ENCODE measurements at regions not wholly inside any gene's neighbourhood (a gene's known extent, or its start where the extent isn't known, plus 50 kb on each side); places are given as distances from the start of the nearest gene placed in this dataset.

DNA sequence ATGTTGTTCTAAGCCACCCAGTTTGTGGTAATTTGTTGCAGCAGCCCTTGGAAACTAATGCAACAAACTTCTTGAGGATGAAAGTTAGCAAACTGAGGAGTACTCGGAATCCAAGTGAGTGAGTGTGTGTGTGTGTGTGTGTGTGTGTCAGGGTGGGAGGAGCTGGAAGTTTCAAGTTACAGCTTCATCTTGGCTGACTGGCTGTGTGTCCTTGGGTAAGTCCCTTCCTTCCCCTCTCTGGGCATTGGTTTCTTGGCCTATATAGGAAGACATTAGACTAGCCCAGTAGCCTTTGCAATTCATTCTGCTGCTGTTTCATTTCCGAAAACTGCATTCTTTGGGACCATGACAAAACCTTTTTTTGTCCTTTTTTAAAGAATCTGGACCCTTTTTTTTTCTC lies 157.2 kb downstream of the MELK start:
- Histone ChIP-seq H4K5ac (ENCODE audit: insufficient read length, low read depth, low read length) (no peak overlapping the region), H3K79me1 (ENCODE audit: low read depth, low read length) (no peaks in the 10 kb centered on the region), H3K27me3 (replicated peaks in 1 of 4; ENCODE audit: control insufficient read depth in 3 of 4, extremely low read depth in 1 of 4, insufficient read depth in 3 of 4, low read length in 3 of 4) (no peaks in the 10 kb centered on the region), H3K9me3 (ENCODE audit: insufficient read depth in 2 of 2, low read depth in 1 of 2, low read length in 1 of 2) (no peaks in the 10 kb centered on the region), H2BK12ac (ENCODE audit: low read depth, low read length) (no peak overlapping the region), H3K27ac (ENCODE audit: low read depth, low read length) (no peak overlapping the region), H3K4me2 (ENCODE audit: insufficient read depth in 1 of 2, low read depth in 2 of 2, low read length in 2 of 2) (no peak overlapping the region), H3K14ac (ENCODE audit: insufficient read length) (no peak overlapping the region), H3K23me2 (ENCODE audit: low read depth, low read length) (no peaks in the 10 kb centered on the region; the same call in 1 of the 2 replicates), H3K4me3 (ENCODE audit: extremely low read depth in 1 of 4, insufficient read depth in 2 of 4, low read depth in 3 of 4, low read length in 4 of 4) (no peak overlapping the region), H4K8ac (ENCODE audit: extremely low read depth, insufficient read depth, low read length) (no peak overlapping the region), H3K9ac (replicated peaks in 1 of 4; ENCODE audit: extremely low read depth in 1 of 4, low read depth in 3 of 4, low read length in 3 of 4) (no peak overlapping the region), H4K91ac (replicated peaks; ENCODE audit: insufficient read length, low read length) (no peak overlapping the region), H3K18ac (ENCODE audit: extremely low read depth, low read length) (no peak overlapping the region), H2BK5ac (ENCODE audit: low read depth, low read length) (no peak overlapping the region), H3K79me2 (ENCODE audit: control insufficient read depth in 1 of 2, insufficient read depth in 2 of 2, low read length in 2 of 2) (no peaks in the 10 kb centered on the region), H3K56ac (replicated peaks; ENCODE audit: insufficient read length, low read depth, low read length) (no peak overlapping the region), H3K23ac (ENCODE audit: insufficient read length) (no peak overlapping the region), H3K4me1 (replicated peaks in 1 of 4; ENCODE audit: control insufficient read depth in 3 of 4, insufficient read depth in 4 of 4, low read length in 3 of 4) (peaks cover 2 to 13% (median 4%) of the 10 kb centered on the region in 4 experiments; a peak in 6 of 7 replicates), H2BK20ac (ENCODE audit: low read length) (no peak overlapping the region), H2BK15ac (ENCODE audit: low read length) (no peak overlapping the region), H4K20me1 (replicated peaks in 1 of 2; ENCODE audit: control insufficient read depth in 1 of 2, insufficient read depth in 2 of 2, low read length in 2 of 2) (no peaks in the 10 kb centered on the region), H2AK5ac (ENCODE audit: low read depth, low read length) (no peak overlapping the region), H2AFZ (ENCODE audit: low read length) (no peak overlapping the region), H3K36me3 (ENCODE audit: control insufficient read depth in 2 of 4, insufficient read depth in 4 of 4, low read length in 3 of 4) (no peaks in the 10 kb centered on the region), H3K4ac (replicated peaks; ENCODE audit: insufficient read length, low read depth, low read length) (no peak overlapping the region), H2BK120ac (replicated peaks; ENCODE audit: low read depth, low read length) (no peak overlapping the region)
- POLR2A ChIA-PET (ENCODE audit: partially characterized antibody), result no interaction called here
- WGBS, 2 experiments (ENCODE audit: extremely low coverage in 1 of 2, insufficient coverage in 1 of 2, insufficient read length in 1 of 2, insufficient replicate concordance in 2 of 2, low coverage in 1 of 2, low lambda C conversion rate in 2 of 2, missing lambda C conversion rate in 1 of 2), result 75% methylated on average over 2 of the region's 2 CpGs; no CpG with 5 or more reads in 1 of the 2 experiments
- DNase-seq (ENCODE audit: low read depth in 1 of 2, low spot score in 2 of 2) (no peak), FAIRE-seq (no peak)
- CTCF ChIA-PET (ENCODE audit: partially characterized antibody), result interaction anchor here (0.6 to 2.4 kb wide), 10 partner anchors 9 to 591 kb away, joined by 3 to 13 read pairs (median 5); no protein-coding TSS in a partner anchor
- TF ChIP-seq BACH1 (IDR thresholded peaks at IDR 0.05; ENCODE audit: low read length) (no peak), EZH2 (IDR thresholded peaks at IDR 0.05; ENCODE audit: low read depth, low read length, severe bottlenecking) (no peak), JUN (IDR thresholded peaks at IDR 0.05; ENCODE audit: low read depth, low read length) (no peak), KDM5A (IDR thresholded peaks at IDR 0.05; ENCODE audit: low read length) (no peak), YY1 (IDR thresholded peaks at IDR 0.05; ENCODE audit: low read depth, low read length) (no peak), POLR2AphosphoS5 (IDR thresholded peaks at IDR 0.05; ENCODE audit: low read depth, low read length) (no peak), CHD1 (IDR thresholded peaks at IDR 0.05; ENCODE audit: low read depth, low read length) (no peak), TCF12 (IDR thresholded peaks at IDR 0.05; ENCODE audit: low read depth, low read length) (no peak), ZNF274 (IDR thresholded peaks at IDR 0.05; ENCODE audit: borderline replicate concordance, extremely low read depth, low read length) (no peak), SP1 (IDR thresholded peaks at IDR 0.05; ENCODE audit: low read depth, low read length) (no peak)
- TF ChIP-seq, protein P1, sequence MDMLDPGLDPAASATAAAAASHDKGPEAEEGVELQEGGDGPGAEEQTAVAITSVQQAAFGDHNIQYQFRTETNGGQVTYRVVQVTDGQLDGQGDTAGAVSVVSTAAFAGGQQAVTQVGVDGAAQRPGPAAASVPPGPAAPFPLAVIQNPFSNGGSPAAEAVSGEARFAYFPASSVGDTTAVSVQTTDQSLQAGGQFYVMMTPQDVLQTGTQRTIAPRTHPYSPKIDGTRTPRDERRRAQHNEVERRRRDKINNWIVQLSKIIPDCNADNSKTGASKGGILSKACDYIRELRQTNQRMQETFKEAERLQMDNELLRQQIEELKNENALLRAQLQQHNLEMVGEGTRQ (IDR thresholded peaks at IDR 0.05; ENCODE audit: low read length), result no peak
- TF ChIP-seq, protein P2, sequence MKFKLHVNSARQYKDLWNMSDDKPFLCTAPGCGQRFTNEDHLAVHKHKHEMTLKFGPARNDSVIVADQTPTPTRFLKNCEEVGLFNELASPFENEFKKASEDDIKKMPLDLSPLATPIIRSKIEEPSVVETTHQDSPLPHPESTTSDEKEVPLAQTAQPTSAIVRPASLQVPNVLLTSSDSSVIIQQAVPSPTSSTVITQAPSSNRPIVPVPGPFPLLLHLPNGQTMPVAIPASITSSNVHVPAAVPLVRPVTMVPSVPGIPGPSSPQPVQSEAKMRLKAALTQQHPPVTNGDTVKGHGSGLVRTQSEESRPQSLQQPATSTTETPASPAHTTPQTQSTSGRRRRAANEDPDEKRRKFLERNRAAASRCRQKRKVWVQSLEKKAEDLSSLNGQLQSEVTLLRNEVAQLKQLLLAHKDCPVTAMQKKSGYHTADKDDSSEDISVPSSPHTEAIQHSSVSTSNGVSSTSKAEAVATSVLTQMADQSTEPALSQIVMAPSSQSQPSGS (IDR thresholded peaks at IDR 0.05; ENCODE audit: low read length), result no peak

Data from H1 (cell line).